ENCODE measurements at regions not wholly inside any gene's neighbourhood (a gene's known extent, or its start where the extent isn't known, plus 50 kb on each side); places are given as distances from the start of the nearest gene placed in this dataset.
"Not testable (repeated sequence)": the region's sequence is repeated elsewhere in the genome, so short reads cannot be mapped to it uniquely, and the experiment has no call there.

DNA sequence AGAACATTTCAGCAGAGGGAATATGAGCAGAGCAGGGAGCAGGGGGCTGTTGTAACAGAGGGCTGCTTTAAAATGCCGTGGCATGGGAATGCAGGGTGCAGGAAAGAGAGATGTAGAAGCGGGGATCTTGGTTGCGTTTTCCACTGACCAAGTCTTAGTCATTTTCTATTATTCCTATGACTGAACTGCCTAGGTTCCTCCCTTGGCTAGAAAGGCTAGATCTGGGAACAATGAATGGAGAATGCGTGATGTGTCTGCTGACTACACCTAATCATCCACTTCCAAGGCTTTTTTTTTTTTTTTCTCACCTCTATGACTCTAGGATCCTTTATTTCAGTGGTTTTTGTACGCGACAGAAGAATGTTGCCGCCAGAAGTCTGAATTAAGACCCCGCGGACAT, 607.4 kb upstream of the TBL1XR1 start:
- DNase-seq, result no peak

GRCh38 chr3:177807150-177807875, 610.0 kb upstream of the TBL1XR1 start:
- DNase-seq, result no peak

DNA sequence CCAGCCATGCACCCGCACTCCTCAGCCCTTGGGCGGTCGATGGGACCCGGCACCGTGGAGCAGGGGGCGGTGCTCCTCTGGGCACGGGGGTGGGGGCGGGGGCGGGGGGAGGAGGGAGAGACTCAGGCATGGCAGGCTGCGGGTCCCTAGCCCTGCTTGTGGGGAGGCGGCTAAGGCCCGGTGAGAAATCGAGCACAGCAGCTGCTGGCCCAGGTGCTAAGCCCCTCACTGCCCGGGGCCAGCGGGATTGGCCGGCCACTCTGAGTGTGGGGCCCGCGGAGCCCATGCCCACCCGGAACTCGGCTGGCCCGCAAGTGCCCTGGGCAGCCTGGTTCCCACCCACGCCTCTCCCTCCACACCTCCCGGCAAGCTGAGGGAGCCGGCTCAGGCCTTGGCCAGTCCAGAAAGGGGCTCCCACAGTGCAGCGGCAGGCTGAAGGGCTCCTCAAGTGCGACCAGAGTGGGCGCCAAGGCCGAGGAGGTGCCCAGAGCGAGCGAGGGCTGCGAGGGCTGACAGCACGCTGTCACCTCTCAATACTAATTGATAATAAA, 611.7 kb upstream of the TBL1XR1 start:
- not testable (repeated sequence) for DNase-seq

DNA sequence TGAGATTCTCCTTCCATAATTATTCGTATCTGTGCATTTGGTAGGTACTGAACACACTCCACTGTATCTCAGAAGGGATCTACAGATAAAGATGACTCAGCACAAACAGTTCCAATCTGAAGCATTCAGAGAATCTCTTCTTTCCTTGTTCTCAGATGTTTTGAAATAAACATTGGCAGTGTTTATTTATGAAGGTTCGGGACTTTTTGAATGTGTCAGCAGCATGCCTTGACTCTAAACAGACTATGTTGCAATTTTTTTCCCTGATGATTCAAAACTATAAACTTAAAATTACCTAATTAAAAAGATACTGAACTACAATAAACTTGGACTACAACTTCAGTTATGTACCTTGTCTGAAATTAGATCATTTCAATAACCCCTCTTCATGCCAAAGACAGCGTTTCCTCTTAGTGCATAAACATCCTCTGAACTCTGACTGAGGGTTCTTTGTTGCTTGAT, 612.9 kb upstream of the TBL1XR1 start:
- DNase-seq, result no peak

- no peak for DNase-seq
These were observed 613.8 kb upstream of the TBL1XR1 start for GRCh38 chr3:177811112-177811511.

GRCh38 chr3:177811835-177812234, 614.6 kb upstream of the TBL1XR1 start:
- DNase-seq, result no peak

DNA sequence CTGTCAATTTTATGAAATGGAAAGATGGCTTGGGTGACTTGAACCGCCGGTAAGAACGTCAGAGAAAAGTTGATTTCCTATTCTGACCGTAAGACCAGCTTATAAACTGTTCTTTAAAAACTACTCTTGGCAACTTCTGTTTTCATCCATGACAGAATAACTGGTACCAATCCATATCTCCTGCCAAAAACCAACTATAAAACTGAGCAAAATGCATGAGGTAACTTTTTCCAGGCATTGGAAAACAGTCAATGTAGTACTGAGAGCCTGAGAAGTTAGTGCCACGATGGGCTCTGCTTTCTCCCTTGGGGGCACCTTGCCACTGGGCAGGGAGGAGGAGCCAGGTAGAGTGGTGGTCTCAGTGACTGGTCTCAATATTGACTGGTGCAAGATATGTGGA, 615.2 kb upstream of the TBL1XR1 start:
- DNase-seq, result no peak

- no peak for DNase-seq
These were observed 616.0 kb upstream of the TBL1XR1 start for GRCh38 chr3:177813322-177813721.

- no peak for DNase-seq
These were observed 619.5 kb upstream of the TBL1XR1 start for GRCh38 chr3:177816667-177817208.

- no peak for DNase-seq
These were observed 620.5 kb upstream of the TBL1XR1 start for GRCh38 chr3:177817751-177818150.

DNA sequence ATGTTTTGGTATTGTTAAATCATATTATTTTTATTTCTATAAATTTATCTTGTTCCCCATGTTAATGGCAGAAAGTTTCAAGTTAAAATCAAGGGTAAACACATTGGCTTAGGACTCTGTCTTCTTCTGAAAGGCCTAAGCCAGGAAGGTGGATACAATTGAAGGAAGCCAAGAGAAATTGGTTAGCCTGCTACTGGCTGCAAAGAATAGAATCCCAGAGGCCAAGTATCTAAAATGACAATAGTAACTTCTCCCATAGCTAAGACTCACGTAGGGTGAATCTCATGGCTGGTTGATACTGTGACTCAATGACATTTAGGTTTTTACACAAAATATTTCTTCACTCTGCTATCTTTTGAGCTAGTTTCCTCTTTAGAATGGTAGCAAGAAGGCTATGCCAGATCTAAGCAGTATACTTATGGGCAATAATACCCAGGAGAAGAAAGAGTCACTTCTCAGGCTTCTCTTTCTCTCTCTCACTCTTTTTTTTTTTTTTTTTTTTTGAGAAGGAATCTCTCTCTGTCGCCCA, 621.5 kb upstream of the TBL1XR1 start:
- no peak for DNase-seq

- DNase-seq, result no peak
These were observed 623.5 kb upstream of the TBL1XR1 start for GRCh38 chr3:177820683-177821316.

DNA sequence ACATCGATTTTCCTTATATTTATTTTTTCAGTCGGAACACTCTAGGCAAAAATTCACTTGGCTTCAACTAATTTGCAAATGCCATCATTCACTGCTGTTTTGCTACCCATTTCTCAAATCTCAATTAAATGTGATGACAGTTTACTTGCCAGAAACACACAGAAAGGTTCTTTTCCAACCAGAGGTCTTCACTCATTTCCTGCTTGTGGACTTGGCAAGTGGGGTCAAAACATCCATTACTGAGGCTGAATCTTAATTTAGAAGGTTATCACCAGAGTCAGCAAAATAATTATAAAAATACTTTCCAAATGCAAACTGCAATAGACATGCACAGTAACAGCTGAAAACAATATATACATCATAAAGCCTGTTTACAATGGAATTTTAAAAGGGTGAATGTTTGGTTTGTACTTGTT, 625.4 kb upstream of the TBL1XR1 start:
- DNase-seq, result no peak

- no peak for DNase-seq
These were observed 626.5 kb upstream of the TBL1XR1 start for GRCh38 chr3:177823701-177824189.

GRCh38 chr3:177824190-177824786, 627.0 kb upstream of the TBL1XR1 start:
- DNase-seq, result no peak

- DNase-seq, result no peak
These were observed 627.6 kb upstream of the TBL1XR1 start for GRCh38 chr3:177824841-177825240.

DNA sequence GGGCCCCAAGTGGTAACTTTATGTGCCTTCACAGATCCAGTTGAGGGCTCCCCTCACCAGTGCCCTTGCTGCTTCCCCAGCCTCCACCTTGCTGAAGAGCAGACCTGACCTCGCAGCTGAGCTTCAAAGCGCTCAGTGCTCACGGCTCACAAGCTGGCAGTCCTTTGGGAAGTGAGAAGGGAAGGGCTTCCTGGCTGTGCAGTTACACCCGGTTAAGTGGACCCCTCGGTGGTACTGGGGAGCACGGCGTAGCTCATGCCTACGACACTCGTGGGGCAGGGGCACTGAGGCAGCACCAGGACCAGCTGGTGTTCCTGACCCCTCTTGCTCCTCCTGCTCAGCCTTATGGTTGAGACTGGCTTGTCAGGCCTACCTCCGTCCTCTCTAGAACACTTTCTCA, 629.0 kb upstream of the TBL1XR1 start:
- DNase-seq, result no peak

GRCh38 chr3:177827511-177828207, 630.4 kb upstream of the TBL1XR1 start:
- no peak for DNase-seq

GRCh38 chr3:177828208-177828565, 630.9 kb upstream of the TBL1XR1 start:
- no peak for DNase-seq

- DNase-seq, result no peak
These were observed 633.1 kb upstream of the TBL1XR1 start for GRCh38 chr3:177830411-177830849.

GRCh38 chr3:177831361-177831760, 634.1 kb upstream of the TBL1XR1 start:
- no peak for DNase-seq

DNA sequence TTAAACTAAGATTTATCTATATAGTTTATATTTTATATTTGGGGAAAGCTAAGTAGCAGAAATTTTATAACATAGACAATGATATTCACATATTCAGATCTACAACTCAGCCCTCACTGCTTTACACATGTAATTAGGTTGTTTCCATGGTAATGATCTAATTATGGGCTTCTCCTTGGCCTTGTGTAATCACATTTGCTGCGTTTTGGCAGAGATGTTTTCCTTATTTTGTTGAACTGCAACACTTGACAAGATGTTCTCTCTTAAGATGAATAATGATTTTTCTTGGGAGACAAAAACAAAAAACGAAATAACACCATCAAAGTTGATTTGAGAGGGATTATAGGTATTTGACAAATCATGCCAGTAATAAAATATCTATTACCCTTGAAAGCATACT, 635.6 kb upstream of the TBL1XR1 start:
- DNase-seq, result no peak

GRCh38 chr3:177833332-177833731, 636.0 kb upstream of the TBL1XR1 start:
- DNase-seq, result no peak

Measured in activated CD4-positive, CD25-positive, alpha-beta regulatory T cell (primary cell).